RWPE2 (cell line): ENCODE measurements at regions not wholly inside any gene's neighbourhood (a gene's known extent, or its start where the extent isn't known, plus 50 kb on each side); places are given as distances from the start of the nearest gene placed in this dataset.

Experiments used
- ATAC-seq: fragments of 200-7000 bp; cut with Tn5 transposase; 3 replicates; pipeline ENCODE4 v1.9.1; 2021; ENCODE audit warnings: low read depth
- DNase-seq: peaks from one replicate; pipeline ENCODE4 v3.0.0-alpha.2; 2020; ENCODE audit warnings: low spot score
- H3K27ac ChIP-seq: fragments of 450-650 bp; 2 replicates; pipeline ENCODE4 v1.5.1; 2017; ENCODE audit warnings: mild to moderate bottlenecking; ENCODE audit not compliant: poor library complexity, severe bottlenecking
- H3K27me3 ChIP-seq: fragments of 250-450 bp; sonication (Bioruptor Pico); 2 replicates; pipeline ENCODE4 v1.5.1; 2021; ENCODE audit warnings: mild to moderate bottlenecking, moderate library complexity; ENCODE audit not compliant: insufficient read depth, poor library complexity, severe bottlenecking
- H3K36me3 ChIP-seq: fragments of 250-450 bp; sonication (Bioruptor Pico); 2 replicates; pipeline ENCODE4 v1.5.1; 2020; ENCODE audit warnings: low read depth, mild to moderate bottlenecking, moderate library complexity
- H3K4me1 ChIP-seq: fragments of 250-450 bp; sonication (Bioruptor Pico); 2 replicates; pipeline ENCODE4 v1.5.1; 2021; ENCODE audit warnings: mild to moderate bottlenecking, moderate library complexity; ENCODE audit not compliant: insufficient read depth, poor library complexity, severe bottlenecking
- H3K4me3 ChIP-seq: fragments of 250-450 bp; sonication (Bioruptor Pico); 2 replicates; pipeline ENCODE4 v1.5.1; 2021; ENCODE audit warnings: mild to moderate bottlenecking, moderate library complexity; ENCODE audit not compliant: severe bottlenecking
- H3K9me3 ChIP-seq: fragments of 250-450 bp; sonication (Bioruptor Pico); 2 replicates; pipeline ENCODE4 v1.5.1; 2021; ENCODE audit warnings: mild to moderate bottlenecking, moderate library complexity; ENCODE audit not compliant: severe bottlenecking
- CTCF ChIP-seq: fragments of 450-650 bp; IDR thresholded peaks from one replicate; pipeline ENCODE4 v1.5.1; 2017; ENCODE audit warnings: mild to moderate bottlenecking, moderate library complexity; ENCODE audit not compliant: poor library complexity, severe bottlenecking

- no peak overlapping the region for H3K27ac ChIP-seq
- ATAC-seq (no peak), DNase-seq (no peak)
- H3K27me3 ChIP-seq, result peaks cover 6% of the 10 kb centered on the region
- TF ChIP-seq CTCF, result no peak
- H3K36me3 ChIP-seq, result no peaks in the 10 kb centered on the region
- no peaks in the 10 kb centered on the region for H3K4me1 ChIP-seq
- no peaks in the 10 kb centered on the region for H3K9me3 ChIP-seq
- no peak overlapping the region for H3K4me3 ChIP-seq
These were observed 346.8 kb downstream of the STK39 start for GRCh38 chr2:167900435-167901114.

DNA sequence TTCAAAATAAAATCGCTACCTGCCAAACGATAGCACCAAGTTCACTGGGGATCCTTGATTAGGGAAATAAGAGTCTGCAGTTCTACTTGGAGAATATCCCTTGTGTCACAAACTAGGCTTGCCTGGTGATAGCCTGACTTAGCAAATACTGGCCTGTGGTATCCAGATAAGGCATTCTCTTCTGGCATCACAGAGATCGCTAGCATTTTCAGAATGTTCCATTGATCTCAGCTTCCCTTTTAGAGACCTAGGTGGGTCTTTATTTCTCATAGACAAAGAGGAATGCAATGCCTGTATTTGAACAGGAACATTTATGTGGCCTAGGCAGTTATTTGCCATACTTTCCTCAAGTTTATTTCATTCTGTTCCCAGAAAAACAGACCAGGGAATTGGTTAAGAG, 349.1 kb downstream of the STK39 start:
- H3K4me3 ChIP-seq, result no peak overlapping the region
- H3K4me1 ChIP-seq, result no peaks in the 10 kb centered on the region
- no peaks in the 10 kb centered on the region for H3K9me3 ChIP-seq
- no peak for TF ChIP-seq CTCF
- H3K27ac ChIP-seq, result no peak overlapping the region
- H3K27me3 ChIP-seq, result peaks cover 6% of the 10 kb centered on the region
- H3K36me3 ChIP-seq, result no peaks in the 10 kb centered on the region
- ATAC-seq, result no peak
- no peak for DNase-seq

DNA sequence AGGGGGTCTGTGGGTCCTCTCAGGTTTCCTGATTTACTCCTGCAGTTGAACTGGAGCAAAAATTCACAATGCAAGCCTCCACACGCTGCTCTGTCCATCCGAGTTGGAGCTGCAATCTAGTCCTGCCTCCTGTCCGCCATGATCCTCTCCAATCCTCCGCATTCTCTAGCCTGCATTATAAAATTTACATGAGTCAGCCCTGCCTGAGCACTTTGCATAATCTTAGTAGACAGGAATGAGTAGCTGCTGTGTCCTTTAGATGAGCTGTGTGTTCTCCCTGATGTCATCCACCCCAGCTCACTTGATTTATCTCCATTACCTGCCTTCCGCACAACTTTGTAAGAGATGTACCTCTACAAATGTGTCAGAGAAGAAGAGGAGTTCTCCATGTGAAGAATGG, 355.6 kb downstream of the STK39 start:
- no peak overlapping the region for H3K4me3 ChIP-seq
- no peak for ATAC-seq
- no peak for DNase-seq
- no peak for TF ChIP-seq CTCF
- no peaks in the 10 kb centered on the region for H3K36me3 ChIP-seq
- no peak overlapping the region for H3K27ac ChIP-seq
- H3K9me3 ChIP-seq, result no peaks in the 10 kb centered on the region
- H3K4me1 ChIP-seq, result no peaks in the 10 kb centered on the region
- H3K27me3 ChIP-seq, result no peaks in the 10 kb centered on the region

DNA sequence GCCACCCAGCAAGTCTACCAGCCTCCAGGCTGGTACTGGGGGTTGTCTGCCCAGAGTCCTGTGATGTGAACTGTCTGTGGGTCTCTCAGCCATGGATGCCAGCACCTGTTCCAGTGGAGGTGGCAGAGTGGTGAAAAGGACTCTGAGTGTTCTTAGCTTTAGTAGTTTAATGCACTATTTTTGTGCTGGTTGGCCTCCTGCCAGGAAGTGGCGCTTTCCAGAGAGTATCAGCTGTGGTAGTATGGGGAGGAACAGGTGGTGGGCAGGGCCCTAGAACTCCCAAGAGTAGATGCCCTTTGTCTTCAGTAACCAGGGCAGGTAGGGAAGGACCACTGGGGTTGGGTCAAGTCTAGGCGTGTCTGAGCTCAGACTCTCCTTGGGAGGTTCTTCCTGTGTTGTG, 356.7 kb downstream of the STK39 start:
- no peaks in the 10 kb centered on the region for H3K36me3 ChIP-seq
- no peak for ATAC-seq
- DNase-seq, result no peak
- no peak overlapping the region for H3K4me3 ChIP-seq
- no peaks in the 10 kb centered on the region for H3K27me3 ChIP-seq
- H3K9me3 ChIP-seq, result no peaks in the 10 kb centered on the region
- H3K27ac ChIP-seq, result no peak overlapping the region
- H3K4me1 ChIP-seq, result no peaks in the 10 kb centered on the region
- no peak for TF ChIP-seq CTCF

DNA sequence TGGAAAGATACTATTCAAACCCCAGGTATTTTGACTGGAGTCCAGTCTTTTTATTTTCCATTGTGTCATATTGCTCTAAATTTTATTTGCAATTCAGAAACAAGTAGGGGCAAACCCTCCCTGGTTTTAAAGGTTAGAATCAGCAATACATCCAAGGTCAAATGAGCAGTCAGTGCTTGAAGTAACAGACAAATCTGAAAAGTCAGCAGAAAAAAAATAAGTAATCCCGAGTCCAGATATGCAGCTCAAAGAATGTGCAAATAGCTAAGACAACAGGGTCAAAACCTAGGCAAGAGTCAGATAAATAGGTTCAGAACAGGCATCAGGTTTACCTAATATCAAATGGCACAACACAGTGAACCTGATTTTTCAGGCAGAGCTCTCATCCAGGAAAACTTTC, 367.0 kb downstream of the STK39 start:
- no peaks in the 10 kb centered on the region for H3K27me3 ChIP-seq
- no peak overlapping the region for H3K4me3 ChIP-seq
- no peaks in the 10 kb centered on the region for H3K9me3 ChIP-seq
- ATAC-seq (no peak), DNase-seq (no peak)
- TF ChIP-seq CTCF, result no peak
- no peaks in the 10 kb centered on the region for H3K4me1 ChIP-seq
- no peak overlapping the region for H3K27ac ChIP-seq
- H3K36me3 ChIP-seq, result no peaks in the 10 kb centered on the region
